ENCODE measurements at regions not wholly inside any gene's neighbourhood (a gene's known extent, or its start where the extent isn't known, plus 50 kb on each side); places are given as distances from the start of the nearest gene placed in this dataset.
"Not testable (repeated sequence)": the region's sequence is repeated elsewhere in the genome, so short reads cannot be mapped to it uniquely, and the experiment has no call there.

GRCh38 chr22:22716136-22716665, 71.8 kb downstream of the GGTLC2 start:
- DNase-seq (ENCODE audit: low read depth) = no peak

- no peak for DNase-seq (ENCODE audit: low read depth)
Observed at GRCh38 chr22:22717664-22718063, 73.2 kb downstream of the GGTLC2 start.

- DNase-seq (ENCODE audit: low read depth) = peak; percentile 38
Observed at GRCh38 chr22:22720201-22720723, 75.8 kb downstream of the GGTLC2 start.

GRCh38 chr22:22720724-22721261, 76.4 kb downstream of the GGTLC2 start:
- no peak for DNase-seq (ENCODE audit: low read depth)

- DNase-seq (ENCODE audit: low read depth) = peak; percentile 43
Observed at GRCh38 chr22:22721681-22722354, 77.4 kb downstream of the GGTLC2 start.

GRCh38 chr22:22728382-22728781, 84.0 kb downstream of the GGTLC2 start:
- DNase-seq (ENCODE audit: low read depth) = no peak

GRCh38 chr22:22730655-22731373, 86.4 kb downstream of the GGTLC2 start:
- DNase-seq (ENCODE audit: low read depth) = no peak

GRCh38 chr22:22731374-22731676, 86.9 kb downstream of the GGTLC2 start:
- DNase-seq (ENCODE audit: low read depth) = no peak

- DNase-seq (ENCODE audit: low read depth) = not testable (repeated sequence)
Observed at GRCh38 chr22:22733006-22733405, 88.6 kb downstream of the GGTLC2 start.

GRCh38 chr22:22733881-22734373, 89.5 kb downstream of the GGTLC2 start:
- no peak for DNase-seq (ENCODE audit: low read depth)

GRCh38 chr22:22734395-22735272, 90.2 kb downstream of the GGTLC2 start:
- DNase-seq (ENCODE audit: low read depth) = not testable (repeated sequence)

GRCh38 chr22:22735276-22735675, 90.9 kb downstream of the GGTLC2 start:
- DNase-seq (ENCODE audit: low read depth) = not testable (repeated sequence)

- no peak for DNase-seq (ENCODE audit: low read depth)
Observed at GRCh38 chr22:22735695-22736611, 91.5 kb downstream of the GGTLC2 start.

GRCh38 chr22:22737590-22737989, 93.2 kb downstream of the GGTLC2 start:
- no peak for DNase-seq (ENCODE audit: low read depth)

- DNase-seq (ENCODE audit: low read depth) = no peak
Observed at GRCh38 chr22:22738959-22739585, 94.7 kb downstream of the GGTLC2 start.

GRCh38 chr22:22740560-22741276, 96.3 kb downstream of the GGTLC2 start:
- DNase-seq (ENCODE audit: low read depth) = no peak

GRCh38 chr22:22741843-22742242, 97.4 kb downstream of the GGTLC2 start:
- DNase-seq (ENCODE audit: low read depth) = no peak

- no peak for DNase-seq (ENCODE audit: low read depth)
Observed at GRCh38 chr22:22742641-22743040, 98.2 kb downstream of the GGTLC2 start.

GRCh38 chr22:22743128-22743760, 98.8 kb downstream of the GGTLC2 start:
- no peak for DNase-seq (ENCODE audit: low read depth)
